ENCODE measurements at regions not wholly inside any gene's neighbourhood (a gene's known extent, or its start where the extent isn't known, plus 50 kb on each side); places are given as distances from the start of the nearest gene placed in this dataset.
"Not testable (repeated sequence)": the region's sequence is repeated elsewhere in the genome, so short reads cannot be mapped to it uniquely, and the experiment has no call there.

DNA sequence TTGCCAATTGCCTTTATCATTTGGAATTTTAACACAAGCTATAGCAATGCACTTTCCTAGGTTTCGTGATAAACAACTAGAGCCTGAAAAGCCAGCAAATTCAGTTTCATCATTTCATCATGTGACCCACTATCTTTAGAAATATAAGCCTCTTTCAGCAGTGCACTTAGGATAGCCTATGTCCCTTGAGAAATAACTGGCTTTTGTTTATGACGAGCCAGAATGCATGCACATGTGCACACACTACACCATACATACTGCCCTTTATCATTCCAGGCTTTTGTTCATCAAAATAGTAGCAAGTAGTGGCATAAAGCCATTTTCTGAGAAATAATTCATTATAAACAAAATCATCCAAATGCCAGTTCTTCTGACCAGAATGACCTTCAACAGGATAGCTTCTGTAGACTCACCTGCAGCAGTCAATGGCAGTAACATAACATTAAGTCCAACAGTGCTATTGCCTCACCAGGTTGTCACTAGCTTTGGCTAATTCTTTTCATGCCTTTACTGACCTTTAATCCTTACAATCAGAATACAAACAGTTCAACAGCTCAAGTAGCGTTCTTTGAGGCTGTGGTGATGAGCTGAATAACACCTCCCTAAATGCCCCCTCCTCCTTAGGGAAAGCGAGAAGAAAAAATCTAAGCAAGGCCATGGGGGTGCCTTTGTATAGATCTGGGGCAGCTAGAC is 132.3 kb upstream of the SMARCA2 start:
- no peak for DNase-seq

GRCh38 chr9:1890201-1890600 is 124.9 kb upstream of the SMARCA2 start:
- no peak for DNase-seq

DNA sequence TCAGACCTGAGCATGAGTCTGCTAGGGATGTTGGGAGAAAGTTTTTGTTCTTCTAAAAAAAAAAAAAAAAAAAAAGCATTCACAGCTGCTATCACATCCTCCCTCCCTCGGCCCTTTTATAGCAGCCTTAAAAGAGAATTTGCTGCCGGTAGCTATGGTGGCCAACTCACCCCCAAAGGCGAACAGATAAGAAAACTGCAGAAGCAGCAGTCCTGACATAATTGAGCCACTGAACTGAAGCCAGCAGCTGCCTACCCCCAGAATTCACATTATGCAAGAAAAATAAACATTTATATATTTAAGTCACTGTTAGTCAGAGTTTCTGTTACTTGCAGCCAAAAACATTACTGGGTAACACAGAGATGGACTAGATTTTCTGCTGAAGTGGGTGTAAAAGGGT is 124.3 kb upstream of the SMARCA2 start:
- no peak for DNase-seq

GRCh38 chr9:1903080-1903704 is 112.0 kb upstream of the SMARCA2 start:
- not testable (repeated sequence) for DNase-seq

DNA sequence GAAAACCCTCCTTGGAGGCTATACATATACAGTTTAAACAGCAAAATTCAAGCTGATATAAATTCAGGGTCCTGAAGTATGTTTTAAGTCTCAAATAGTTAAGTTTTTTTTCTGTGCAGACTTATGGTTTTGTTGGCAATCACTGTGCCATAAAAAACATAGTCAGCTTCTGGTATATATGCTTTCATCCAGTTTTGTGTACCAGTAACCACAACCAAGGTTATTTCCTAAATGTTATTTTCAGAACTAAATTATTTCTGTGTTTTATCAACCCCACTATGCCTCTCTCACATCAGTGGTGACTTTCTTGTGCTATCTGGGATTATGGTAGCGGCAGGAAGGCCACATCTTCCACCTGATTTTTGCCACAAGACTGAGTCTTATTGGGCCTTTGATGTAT is 107.7 kb upstream of the SMARCA2 start:
- DNase-seq, result no peak

- DNase-seq, result no peak
Measured at GRCh38 chr9:1909322-1909721, 105.8 kb upstream of the SMARCA2 start.

DNA sequence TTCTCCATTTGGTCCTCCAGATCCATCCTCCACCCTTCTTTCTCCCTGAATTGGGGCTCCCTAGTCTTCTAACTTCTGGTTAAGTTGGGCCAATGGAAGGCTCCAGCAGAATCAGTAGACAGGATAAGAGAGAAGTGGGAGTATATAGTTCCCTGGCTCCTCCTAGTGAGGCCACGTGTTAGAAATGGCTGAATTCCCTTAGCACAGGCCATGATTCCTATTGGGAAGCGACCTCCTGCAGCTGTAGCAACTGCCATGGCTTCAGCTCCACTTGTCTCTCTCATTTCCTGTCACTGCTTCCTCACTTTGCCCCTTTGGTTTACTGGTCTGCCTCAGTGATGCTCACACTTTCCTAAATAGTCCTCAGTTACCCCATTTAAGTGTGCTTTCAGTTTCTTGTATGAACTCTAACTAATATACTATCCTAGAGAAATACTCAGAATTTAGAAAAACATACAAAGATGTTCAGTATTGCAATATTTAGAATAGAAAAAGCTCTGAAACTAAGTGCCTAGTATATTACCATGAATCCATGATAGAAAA is 104.8 kb upstream of the SMARCA2 start:
- no peak for DNase-seq

DNA sequence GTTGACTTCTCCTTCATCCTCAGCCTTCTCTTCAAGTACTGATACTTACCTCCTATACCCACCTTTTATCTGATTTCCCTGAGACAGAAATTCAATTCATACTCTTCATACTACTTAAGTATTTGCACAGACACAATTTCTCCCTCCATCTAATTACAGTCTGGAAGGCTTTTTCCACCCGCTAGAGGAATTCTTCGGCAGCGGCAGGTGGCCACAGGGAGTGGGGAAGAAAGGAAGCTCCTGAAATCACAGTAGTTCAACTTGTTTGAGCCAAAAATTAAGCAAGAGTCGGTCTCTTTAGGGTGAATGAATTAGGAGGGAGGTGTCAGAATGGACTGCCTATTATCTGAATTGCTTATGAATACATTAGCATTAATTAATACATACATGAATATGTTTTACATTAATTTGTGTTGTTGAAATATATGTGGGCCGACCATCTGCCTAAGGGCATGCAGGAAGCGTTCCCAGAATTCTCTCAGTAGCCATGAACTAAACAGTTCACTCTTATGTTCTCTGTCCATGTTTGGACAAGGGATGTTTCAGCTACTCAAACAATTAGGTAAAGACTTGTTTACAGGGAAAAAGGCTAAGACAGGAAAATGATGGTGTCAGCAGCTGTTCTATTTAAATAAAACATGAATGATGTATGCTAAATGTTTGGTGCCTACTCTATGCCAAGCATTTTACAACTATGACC is 101.4 kb upstream of the SMARCA2 start:
- DNase-seq, result no peak

DNA sequence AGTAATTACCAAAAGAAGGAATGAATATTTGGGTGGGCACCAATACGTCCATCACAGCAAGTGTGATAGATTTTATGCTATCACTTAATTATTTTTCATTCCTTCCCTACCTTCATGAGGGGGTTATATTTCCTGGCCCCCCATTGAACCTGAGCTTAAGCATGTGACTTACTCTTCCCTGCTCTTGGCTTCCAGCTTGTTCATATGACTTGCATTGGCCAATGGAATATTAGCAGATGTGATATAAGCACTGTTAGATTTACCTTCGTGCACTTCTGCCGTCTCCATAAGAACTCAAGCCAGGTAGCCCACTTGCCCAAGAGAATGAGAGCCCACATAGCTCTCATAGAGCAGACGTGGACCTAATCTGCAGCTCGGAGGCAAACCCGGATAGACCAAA is 99.1 kb upstream of the SMARCA2 start:
- DNase-seq, result no peak

GRCh38 chr9:1916655-1917054 is 98.5 kb upstream of the SMARCA2 start:
- DNase-seq, result no peak

DNA sequence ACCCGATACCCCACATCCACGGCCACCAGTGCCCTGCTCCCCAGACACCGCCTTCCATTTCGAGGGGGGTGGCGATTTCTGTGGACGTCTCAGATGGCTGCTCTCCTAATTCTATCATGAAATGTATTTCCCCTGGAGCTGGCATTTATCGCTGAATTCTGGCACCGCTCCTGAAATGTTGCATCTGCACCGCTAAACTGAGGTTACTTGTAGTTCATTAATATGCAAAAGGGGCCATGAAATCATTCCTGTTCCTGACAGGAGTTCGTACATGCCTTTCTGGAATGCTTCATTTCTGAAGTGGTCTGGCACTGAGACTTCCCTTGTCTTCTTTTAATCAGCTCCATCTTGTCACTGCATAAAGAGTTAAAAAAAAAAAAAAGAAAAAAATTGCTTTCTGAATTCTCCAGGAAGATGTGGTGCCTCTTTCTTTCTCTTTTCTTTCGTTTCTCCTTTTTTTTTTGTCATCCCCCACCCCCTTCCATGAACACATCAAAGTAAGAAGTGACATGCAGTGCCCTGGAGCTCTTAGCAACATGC is 97.7 kb upstream of the SMARCA2 start:
- DNase-seq, result no peak

DNA sequence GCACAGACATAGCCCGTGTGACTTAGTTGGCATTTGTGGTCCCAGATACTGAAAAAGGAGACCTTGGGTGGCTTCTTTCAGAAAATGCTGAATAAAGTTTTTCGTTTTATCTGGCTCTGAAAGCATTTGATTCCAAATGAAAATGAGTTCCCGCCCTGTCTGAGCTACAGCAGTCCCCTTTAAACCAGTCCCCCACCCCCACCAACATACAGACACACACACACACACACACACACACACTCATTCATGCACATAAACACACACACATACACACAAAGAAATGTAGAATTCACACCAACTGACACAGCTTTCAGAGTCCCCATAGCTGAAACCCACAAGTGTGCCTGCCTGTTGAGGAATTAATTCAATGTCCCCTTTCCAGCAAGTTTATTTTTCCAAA is 97.0 kb upstream of the SMARCA2 start:
- DNase-seq, result no peak

- no peak for DNase-seq
Measured at GRCh38 chr9:1918622-1919021, 96.5 kb upstream of the SMARCA2 start.

DNA sequence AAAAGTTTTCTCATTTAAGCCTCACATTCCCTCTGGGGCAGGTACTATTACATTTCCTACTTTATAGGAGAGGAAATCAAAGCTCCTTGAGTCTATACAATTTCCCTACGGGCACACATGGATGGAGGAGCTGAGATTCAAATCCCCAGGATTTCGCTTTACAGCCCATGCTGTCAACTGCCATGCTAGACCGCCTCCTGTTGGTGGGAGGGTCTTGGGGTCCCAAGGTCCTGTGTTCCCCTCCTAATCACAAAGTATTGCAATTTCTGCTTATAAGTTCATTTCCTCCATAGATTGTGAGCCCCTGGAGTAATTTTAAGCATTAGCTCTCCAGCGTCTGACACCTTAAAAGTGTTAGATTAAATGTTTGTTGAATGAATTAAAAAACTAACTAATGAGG is 95.9 kb upstream of the SMARCA2 start:
- no peak for DNase-seq

GRCh38 chr9:1920386-1920785 is 94.8 kb upstream of the SMARCA2 start:
- no peak for DNase-seq

DNA sequence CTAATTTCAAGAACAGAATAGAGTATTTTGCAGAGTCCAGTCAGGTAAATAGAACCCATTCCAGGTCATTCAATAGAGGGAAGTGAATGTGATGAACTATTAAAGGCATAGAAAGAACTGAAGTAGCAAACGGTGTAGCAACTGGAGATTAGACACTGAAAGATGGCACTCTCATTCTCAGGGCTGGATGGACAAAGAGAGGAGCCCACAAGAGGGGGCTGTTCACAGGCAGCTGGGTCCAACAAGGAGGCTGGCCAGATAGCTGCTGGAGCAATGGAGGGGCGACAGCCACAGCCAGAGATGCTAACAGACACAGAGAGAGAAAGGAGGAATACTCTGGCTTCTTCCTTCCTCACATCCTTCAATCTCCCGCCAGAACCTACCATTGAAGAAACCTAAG is 93.1 kb upstream of the SMARCA2 start:
- no peak for DNase-seq

DNA sequence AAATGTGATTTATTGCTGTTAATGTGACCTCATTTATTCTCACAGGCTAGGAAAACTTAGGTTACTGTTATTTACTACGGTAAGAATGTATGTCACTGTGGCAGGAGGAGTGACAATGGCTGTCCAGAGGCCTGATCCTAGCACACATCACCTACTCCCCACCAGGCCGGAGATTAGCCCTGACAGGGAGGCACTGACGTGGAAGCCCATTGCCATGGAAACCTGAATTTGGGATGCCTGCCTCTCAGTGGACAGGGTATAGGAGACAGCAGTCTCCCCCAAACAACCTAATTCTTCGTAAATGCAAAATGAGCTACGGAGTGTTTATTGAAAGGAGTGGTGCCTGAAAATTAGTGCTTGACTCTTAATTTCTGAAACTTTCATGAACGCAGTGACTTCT is 87.6 kb upstream of the SMARCA2 start:
- DNase-seq, result no peak

- no peak for DNase-seq
Measured at GRCh38 chr9:1929134-1929533, 86.0 kb upstream of the SMARCA2 start.

GRCh38 chr9:1929722-1930244 is 85.4 kb upstream of the SMARCA2 start:
- no peak for DNase-seq

DNA sequence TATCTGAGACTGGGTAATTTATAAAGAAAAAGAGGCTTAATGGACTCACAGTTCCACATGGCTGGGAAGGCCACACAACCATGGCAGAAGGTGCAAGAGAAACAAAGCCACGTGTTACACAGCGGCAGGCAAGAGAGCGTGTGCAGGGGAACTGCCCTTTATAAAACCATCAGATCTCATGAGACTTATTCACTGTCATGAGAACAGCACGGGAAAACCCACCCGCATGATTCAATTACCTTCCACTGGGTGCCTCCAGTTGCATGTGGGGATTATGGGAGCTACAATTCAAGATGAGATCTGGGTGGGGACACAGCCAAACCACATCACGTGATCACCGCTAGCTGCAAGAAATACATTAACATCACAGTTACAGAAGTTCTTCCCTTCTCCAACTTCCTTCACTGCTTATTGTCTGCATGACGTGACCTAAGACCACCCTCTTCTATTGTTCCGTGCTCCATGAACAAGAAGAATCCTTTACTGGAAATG is 84.9 kb upstream of the SMARCA2 start:
- DNase-seq, result not testable (repeated sequence)

DNA sequence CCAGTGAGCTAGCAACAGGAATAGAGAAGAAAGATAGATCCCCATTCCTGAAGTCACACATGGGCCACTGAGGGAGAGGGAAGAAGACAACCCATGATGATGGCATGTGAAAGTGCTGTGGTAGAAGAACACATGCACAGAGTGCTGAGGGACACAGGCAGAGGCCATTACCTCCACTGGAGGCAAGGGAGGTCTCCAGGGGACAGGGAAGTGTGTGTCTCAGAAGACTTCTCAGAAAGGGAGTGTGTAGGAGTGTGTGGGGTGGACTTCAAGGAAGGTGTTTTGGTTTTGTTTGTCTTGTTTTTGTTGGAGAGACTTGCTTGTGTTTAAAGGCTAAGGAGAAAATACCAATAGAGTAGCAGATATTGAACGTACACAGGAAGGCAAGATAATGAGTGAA is 77.0 kb upstream of the SMARCA2 start:
- no peak for DNase-seq

- no peak for DNase-seq
Measured at GRCh38 chr9:1938675-1939170, 76.4 kb upstream of the SMARCA2 start.

- DNase-seq, result no peak
Measured at GRCh38 chr9:1939466-1939865, 75.7 kb upstream of the SMARCA2 start.
